ENCODE measurements at regions not wholly inside any gene's neighbourhood (a gene's known extent, or its start where the extent isn't known, plus 50 kb on each side); places are given as distances from the start of the nearest gene placed in this dataset.

DNA sequence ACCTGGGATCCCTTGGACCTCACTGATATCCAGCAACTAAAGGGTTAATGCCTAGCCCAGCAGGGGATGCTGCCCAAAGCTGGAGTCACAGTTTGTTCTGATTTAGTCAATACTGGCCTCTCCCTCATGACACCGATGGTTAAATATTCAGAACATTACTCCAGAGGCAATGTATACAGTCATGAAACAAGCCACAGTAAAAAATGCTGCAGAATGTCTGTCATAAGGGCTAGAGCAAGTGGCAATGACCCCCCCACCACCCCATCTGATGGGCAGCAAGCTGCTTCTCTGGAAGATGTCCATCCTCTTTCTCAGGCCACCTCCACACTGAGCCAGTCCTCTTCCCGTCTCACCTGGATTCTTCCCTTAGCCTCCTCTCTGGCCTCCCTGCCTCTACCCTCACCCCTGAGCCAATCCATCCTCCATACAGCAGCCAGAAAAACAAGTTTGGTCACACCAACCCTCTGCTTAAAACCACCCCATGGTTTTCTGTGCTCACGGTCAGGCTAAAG is 99.0 kb upstream of the KCNG1 start:
- no peak for DNase-seq

DNA sequence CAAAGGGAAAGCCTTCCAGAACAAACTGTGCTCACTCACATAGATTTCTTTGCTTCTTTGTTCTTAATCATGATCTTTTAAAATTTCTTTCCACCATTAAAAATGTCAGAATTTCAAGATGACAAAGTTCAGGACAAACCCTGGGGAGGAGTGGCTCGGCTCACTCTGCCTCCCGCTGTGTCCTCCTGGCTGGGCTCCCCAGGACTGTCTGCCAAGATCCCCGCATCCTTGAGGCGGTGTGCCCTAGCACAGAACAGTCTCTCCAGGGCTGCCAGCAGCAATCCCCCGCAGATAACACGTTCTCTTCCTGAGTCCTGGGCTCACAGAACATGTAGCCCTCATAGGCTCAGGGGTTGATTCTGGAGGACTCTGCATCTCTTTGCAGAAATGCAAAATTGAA is 98.4 kb upstream of the KCNG1 start:
- no peak for DNase-seq

DNA sequence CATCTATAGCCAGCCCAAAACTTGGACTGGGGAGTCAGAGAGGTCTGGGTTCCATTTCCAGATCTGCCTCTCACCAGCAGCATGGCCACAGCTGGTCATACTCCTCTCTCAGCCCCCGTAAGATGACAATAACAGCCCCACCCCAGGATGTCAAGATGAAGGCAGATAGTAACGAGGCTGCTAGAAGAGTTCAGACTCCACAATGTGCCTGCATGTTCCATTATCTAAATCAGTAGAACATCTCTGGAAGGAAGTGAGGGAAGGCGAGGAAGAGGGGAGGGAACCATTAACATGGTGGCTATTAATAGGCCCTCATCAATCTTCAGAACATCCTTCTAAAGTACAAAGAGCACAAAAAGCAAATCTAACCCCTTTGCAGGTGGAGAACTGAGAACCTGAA is 98.0 kb upstream of the KCNG1 start:
- no peak for DNase-seq

DNA sequence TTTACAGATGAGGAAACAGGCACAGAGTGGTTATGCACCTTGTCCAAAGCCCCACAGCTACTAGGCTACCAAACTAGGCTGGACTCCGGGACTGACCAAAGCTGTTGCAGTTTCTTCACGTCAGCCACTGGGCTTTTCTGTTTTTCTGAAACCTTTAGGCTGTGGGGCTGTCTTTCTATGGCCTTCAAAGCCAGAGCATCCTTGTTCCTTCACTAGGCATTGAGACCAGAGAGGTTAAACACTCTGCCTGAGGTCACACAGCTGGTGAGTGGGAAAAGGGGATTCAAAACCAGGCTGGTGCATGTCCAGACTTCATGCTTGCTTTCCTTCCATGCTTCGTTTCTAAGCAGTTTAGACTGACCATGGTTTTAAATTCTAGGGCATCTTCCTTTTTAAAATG is 97.5 kb upstream of the KCNG1 start:
- no peak for DNase-seq

DNA sequence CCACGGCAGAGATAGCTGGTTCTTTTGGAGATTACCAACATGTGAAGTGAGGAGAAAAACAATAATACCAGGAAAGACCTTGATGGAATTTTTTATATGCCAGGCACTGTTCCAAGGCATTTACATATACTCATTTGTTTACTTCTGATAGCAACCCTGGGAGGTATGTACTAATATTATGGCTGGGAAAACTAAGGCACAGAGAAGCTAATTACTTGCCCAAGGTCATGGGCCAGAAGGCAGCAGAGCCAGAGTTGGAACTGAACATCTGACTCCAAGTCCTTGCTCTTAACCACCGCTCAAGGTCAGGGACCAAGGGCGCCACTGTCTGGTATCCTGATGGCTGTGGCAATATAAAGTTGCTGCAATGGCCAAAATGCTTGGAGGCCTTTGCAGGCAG is 97.0 kb upstream of the KCNG1 start:
- no peak for DNase-seq

DNA sequence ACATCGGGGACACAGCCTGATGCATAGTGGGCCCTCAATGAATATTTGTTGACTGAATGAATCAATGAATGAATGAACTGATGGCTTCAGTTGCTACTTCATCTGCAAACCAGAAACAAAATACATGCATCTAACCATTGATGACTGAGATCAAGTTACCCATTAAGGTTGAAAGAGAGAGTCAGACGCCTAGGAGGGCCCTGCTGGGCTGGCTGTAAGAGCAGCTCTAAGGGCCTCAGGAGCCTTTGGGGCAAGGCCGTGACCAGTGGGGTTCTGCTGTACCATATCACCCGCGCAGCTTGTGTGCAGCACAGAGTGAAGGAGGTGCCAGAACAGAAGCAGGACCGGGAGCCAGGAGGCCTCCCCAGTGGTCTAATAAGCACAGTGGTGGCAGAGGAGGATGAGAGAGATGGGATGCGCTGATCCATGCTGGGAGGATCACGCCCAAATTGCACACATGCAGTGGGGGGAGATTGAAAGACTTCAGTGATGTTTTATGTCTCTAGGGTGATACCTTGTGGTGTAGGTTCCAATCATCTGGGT is 96.1 kb upstream of the KCNG1 start:
- DNase-seq = no peak

DNA sequence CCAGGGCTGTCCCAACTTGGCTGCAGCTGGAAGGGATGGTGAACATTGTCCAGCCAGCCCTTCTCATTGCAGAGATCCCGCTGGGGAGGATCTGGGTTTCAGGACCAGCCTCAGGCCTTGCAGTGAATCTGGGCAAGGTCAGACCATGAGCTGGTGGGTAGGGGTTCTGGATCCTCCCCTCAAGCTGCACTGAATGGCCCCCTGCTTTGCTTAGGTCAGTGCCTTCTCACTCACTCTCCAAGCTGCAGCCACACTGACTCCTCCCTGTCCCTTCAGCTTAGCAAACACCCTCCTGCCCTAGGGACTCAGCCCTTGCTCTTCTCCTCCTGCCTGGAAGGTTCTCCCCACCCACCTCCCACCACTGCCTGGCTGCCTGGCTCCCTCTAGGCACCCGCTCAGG is 95.3 kb upstream of the KCNG1 start:
- no peak for DNase-seq

DNA sequence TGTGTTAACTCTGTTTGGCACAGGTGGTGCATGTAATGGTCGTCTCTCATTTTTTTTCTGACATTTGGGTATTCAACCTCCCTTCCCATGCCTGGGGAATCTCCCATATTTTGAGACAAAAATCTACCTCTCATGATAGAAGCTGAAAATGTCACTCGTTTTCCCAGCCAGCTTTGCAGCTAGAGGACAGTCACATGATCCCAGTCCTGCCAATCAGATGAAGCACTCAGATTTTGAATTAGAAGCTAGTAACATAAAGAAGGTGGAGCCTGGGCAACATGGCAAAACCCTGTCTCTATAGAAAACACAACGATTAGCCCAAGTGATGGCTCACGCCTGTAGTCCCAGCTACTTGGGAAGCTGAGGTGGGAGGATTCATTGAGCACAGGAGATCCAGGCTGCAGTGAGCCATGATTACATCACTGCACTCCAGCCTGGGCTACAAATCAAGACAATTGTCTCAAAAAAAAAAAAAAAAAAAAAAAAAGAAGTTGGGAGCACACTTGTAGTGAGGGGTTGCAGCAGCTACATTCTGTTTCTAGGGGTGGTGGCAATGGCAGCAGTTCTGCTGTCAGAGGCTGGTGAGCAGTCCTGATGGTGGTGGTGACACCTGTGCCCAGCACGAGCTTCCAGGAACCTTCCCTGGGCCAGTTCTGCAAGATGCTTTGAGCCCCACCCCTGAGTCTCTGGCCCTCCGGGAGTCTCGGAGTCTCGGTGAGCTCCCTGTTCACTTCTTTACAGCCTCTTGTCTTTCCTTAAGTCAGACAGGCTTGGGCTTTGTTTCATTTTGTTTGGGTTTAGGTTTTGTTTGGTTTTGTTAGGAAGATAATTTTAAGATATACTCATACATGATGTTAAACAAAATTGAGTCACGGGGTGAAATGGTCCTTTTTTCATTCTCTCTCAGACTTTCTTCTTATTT is 94.1 kb upstream of the KCNG1 start:
- no peak for DNase-seq

DNA sequence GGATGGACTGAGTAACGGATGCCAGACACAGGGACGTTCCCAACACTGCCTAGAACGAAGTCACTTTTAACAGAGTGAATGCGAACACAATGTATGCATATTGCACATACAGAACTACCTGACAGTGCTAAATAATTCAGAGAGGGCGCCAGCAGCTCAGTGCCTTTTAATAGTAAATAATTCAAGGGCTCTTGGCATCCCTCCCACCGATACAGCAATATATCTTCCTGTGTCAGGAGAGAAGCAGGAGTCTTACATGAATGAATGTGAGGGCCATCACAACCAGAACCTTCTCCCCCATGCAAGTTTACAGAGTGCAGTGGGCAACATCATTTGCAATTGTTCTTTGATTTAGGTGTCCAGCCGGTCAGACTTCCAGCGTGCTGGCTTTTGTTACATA is 88.4 kb upstream of the KCNG1 start:
- DNase-seq = no peak

DNA sequence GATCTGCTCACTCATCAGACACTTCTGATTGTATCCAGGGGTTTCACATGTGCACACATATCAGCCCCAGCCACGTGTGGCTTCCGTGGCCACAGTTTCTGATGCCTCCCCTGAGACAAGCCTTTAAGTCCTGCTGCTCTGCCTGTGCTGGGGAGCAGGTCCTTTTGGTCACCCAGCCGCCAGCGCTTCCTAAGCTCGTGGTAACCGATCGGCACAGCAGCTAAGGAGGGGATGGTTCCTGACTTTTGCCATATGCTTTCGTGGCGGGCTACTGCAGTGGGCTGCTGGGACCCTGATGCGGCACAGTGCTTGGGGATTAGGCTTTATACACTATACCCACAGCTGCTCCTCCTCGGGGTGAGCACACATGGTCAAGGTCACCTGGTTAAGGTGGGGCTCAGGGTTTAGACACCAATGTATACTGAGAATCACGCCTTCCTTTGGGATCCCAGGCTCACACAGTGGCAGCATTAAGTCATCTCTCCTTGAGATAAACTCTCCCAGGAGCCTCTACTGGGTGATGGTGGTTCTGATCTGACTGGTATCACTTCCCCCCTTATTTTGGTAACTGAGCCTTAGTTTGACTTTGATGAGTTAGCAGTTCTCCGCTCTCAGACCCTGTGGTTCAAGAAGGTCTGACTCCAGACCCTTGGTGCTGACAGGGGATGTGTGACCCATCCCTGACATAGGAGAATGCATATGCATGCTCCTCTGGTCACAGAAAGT is 85.9 kb upstream of the KCNG1 start:
- no peak for DNase-seq

DNA sequence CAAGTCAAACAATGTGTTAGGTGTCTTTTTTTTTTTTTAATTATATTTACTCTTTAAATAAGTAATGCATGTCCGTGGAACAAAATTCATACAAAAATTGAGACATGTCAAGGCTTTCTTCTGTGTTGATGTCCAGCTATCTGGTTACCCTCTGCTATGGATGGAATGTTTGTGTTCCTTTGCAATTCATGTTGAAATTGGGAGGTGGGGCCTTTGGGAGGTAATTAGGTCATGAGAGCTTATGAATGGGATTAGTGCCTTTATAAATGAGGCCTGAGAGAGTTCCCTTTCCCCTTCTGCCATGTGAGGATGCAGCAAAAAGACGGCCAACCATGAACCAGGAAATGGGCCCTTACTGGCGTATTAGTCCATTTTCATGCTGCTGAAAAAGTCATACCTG is 83.1 kb upstream of the KCNG1 start:
- DNase-seq = no peak

DNA sequence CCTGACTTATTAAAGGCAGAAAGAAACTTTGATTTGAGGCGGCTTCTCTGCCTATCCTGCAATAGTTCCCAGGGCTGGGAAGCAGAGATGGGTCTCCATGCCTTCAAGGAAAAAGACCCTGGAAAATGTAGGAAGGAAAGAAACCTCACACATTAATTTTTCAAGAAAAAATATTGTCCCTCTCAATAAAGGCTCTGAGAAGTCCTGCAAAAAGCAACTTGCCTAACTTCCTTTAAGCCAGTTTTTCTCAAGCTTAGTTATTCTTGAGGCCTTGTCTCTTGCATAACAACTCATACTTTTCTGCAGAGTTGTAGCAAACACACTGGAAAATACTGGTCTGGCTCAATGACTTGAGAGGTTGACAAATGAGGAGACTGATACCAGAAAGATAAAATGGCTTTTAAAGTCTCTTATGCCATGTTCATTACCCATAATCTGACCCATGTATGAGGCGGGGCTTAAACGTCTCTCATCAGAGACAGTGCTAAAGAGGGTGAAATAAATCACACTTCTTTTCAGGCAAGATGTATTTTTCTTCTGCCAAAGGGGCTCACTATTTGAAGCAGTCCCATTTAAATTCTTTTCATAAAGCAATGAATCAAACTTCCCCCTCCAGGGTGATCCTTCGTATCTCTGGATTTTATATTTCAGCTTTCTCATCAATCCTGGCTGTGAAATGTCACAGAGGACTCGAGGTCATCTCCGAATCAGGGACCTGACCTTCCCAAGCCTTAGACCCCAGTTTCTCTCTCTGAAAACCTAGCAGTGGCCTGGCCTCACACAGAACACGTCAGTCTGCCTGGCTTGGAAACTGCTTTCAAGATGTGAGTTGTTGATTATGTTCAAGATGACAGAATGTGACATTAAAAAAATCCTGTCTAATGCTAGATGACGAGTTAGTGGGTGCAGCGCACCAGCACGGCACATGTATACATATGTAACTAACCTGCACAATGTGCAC is 82.3 kb upstream of the KCNG1 start:
- no peak for DNase-seq

DNA sequence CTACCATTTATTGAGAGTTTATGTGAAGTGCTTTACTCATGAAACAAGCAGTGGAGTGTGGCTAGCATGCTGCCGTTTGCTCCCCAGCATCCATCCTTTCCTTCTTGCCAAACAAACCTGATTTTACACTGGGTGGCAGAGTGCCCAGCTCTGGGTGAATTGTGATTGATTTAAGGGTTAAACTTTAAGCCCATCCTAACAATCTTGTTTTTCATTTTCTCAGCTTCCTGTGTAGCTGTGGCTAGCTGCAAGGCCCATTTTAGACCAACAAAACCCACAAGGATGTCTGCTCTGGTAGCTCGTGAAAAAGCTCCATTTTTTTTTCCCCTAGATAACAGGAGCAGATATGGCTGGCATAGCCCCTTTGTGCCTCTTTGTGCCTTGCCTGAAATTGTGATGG is 77.7 kb upstream of the KCNG1 start:
- no peak for DNase-seq

DNA sequence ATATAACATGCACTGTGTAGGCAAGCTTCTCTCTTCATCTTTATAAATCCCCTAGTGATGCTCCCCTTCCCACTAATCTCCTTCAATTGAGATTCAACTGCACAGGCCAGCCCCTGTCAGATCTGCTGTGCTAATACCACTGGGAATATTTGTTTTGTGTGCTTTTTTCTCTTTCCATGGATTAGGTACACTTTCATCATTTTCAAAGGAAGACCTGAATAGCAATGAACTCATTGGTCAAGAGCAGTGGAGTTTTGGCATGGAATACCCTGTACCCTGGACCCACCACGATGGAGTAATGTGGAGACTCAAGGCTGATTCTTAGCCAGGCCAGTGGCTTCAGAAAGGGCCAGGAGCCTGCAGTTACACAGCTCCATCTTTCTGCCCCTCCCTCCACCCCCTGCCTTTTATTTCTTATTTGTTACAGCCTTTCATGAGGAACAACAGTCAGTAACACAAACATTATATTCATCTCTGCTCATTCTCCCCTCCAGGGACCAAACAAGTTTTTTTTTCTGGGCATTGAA is 75.4 kb upstream of the KCNG1 start:
- no peak for DNase-seq

DNA sequence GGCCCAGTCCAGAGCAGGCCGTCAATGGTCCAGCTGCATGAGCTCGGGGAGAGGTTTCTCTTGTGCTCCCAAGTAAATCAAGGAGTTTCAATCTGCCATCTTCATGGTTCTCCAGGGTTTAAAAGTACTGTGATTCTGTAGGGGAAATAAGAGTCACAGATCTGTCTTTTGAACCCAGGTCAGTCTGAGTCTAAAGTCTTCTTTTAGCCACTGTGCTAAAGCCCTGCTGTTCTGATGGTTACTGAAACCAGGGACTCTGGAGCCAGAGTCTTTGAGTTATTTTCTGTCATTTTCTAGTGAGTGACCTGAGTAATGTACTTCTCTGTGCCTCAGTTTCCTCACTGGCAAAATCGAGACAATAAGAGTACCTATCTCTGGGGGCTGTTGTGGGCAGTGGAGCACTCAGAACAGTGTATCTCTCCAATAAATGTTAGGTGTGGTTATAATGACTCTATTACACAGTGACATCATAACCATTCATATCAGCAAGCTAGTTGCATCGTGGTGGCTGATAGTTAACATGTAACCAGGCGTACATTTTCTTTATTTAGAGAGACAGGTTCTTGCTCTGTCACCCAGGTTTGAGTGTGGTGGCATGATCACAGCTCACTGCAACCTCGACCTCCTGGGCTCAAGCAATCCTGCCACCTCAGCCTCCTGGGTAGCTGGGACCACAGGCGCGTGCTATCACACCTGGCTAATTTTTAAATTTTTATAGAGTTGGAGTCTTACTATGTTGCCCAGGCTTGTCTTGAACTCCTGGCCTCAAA is 74.6 kb upstream of the KCNG1 start:
- no peak for DNase-seq

DNA sequence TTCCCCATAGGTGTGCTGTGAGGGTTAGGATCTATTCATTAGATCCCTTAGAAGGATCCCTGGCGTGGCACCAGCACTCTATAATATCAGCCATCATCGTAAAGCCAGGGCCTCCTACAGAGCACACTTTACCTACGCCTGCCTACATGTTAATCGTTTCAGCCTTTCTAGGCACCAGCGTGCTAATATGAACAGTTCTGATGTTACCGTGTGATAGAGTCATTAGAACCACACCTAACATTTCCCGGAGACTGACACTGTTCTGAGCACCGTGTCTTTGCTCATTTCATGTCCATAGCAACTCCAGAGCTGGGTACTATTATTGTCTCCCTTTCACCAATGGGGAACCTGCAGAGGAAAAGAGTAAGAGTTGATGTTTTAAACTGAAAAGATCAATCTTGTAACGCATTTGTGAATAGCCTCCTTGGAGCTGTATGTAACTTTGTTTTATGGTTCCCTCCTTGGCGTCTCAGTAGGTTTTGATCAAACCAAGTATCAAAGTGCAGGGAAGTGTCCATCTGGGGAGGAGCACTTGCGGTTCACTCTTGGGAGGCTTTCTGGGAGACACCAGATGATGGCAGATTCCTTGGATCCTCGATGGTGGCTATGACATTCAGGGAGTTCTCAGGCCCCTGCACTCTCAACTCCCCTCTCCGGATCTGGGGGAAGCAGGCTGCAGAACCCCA is 73.8 kb upstream of the KCNG1 start:
- no peak for DNase-seq

DNA sequence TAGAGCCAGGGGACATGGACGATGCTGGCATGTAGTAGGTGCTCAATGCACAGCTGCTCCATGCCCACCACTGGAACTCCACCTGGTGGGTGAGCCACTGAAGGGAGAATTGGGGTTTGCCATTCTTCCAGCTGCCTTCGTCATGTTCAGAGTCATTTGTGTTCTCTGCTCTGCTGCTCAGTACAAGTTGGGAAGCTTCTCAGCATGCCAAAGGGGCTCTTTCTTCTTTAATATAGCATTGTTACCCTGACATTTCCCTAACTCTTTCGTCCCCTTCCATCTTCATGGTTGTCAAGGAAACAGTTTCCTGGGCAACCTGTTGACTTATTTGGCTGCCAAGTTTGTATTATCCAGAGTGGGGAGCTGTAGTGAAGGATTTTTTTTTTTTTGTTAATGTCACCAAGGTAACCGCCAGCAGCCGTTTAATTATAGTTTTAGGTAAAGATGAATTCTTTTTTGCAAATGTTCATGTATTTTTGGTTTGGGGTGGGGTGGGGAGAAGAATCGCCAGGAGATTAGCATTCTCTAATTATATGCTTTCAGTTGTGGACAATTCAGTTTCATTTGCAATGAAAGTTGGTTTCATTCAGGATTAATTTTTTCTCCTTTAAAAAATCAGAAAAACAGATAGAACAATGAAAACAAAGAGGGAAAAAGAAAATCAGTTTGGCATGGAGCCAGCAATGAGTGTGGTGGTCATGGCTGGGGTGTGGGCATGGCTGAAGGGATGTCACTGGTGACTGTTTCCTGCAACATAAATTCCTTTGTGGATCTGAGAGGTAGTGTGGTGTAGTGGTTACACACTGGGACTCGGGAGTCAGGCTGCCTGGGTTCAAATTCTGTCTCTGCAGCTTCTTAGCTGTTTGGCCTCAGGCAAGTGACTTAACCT is 73.0 kb upstream of the KCNG1 start:
- DNase-seq = no peak

DNA sequence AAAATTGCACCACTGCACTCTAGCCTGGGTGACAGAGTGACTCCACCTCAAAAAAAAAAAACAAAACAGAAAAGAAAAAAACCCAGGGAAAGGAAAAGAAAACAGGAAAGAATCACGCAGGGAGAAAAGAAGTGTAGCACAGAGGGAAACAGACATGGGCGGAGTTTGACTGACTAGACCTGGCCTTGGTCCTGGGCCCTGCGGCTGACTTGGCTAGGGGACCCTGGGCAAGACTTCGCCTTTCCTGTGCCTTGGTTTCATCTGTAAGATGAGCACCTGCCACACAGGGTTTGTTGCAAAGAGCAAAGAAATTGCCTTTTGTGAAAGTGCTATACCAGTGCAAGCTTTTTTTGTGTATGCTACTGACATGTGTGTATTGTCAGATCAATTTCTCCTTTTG is 71.3 kb upstream of the KCNG1 start:
- no peak for DNase-seq

DNA sequence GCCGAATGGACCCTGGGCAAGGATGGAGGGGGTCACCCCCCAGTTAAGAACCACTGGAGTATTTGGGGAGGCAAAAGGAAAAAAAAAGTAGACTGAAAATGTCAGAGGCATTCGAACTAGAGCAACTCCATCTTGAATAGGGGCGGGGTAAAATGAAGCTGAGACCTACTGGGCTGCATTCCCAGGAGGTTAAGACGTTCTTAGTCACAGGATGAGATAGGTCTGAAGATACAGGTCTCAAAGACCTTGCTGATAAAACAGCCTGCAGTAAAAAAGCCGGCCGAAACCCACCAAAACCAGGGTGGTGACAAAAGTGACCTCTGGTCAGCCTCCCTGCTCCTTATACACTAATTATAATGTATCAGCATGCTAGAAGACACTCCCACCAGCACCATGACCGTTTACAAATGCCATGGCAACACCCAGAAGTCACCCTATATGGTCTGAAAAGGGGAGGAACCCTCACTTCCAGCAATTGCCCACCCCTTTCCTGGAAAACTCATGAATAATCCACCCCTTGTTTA is 70.4 kb upstream of the KCNG1 start:
- no peak for DNase-seq

DNA sequence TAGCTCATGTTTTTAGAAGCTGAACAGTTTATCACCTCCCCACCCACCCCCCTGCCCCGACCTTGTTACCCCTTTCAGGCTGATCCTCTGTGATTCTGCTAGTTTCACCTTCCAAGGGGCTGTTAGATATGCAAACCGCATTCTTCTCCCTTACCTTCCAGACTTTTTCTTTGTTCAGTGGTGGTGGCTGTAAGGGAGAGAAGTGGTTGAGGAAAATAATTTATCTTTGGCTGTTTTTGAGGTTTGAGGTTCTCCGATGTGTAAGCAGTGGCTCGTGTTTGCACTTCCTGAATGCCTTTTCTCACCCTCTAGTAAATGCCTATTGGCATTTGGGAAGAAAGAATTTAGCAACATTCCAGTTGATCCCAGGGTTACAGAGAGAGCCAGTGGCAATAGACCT is 69.4 kb upstream of the KCNG1 start:
- no peak for DNase-seq

Data from stimulated activated CD4-positive, alpha-beta T cell treated with anti-CD3 and anti-CD28 coated beads, Interleukin-2, amount 100 ng/mL, for 48 hours (primary cell).